SHP77 (cell line): ENCODE measurements at regions not wholly inside any gene's neighbourhood (a gene's known extent, or its start where the extent isn't known, plus 50 kb on each side); places are given as distances from the start of the nearest gene placed in this dataset.
A peak's percentile ranks its signal among the peaks of the same experiment; 100 is the strongest.

Experiments used
- DNase-seq, 2 experiments: peaks; one replicate each; lab custom pipeline; 2025; lab: John Stamatoyannopoulos, UW

GRCh38 chr12:63228853-63229252 is 77.9 kb upstream of the AVPR1A start:
- DNase-seq = no peak

DNA sequence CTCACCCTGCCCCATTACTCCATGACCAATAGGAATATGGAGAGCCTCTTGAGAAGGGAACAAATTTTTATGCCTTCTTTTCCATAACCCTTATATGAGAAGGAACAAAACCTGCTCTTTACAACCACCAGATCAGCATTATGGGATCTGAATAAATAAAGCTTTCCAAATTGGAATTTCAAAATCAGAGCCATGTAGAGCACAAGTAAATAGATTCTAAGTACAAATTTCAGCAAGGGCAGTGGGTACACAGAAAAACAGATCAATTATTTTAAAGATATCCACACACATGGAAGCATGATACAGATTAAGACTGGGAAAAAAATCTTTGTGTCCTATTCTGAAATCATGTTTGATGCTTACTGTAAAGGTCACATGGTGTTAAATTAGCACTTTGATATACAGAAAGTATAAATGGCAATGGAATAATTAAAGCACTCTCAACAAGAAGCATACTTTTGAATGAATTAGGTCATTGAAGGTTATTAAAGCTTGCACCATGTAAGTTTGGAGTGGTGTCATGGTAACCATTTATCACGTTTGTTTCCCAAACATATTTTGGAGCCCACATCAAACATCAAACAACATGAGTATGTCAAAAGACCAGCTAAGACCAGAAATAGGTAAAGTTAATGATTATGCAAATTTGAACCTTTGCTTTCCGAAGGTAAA is 75.9 kb upstream of the AVPR1A start:
- no peak for DNase-seq

GRCh38 chr12:63224396-63224795 is 73.4 kb upstream of the AVPR1A start:
- no peak for DNase-seq

DNA sequence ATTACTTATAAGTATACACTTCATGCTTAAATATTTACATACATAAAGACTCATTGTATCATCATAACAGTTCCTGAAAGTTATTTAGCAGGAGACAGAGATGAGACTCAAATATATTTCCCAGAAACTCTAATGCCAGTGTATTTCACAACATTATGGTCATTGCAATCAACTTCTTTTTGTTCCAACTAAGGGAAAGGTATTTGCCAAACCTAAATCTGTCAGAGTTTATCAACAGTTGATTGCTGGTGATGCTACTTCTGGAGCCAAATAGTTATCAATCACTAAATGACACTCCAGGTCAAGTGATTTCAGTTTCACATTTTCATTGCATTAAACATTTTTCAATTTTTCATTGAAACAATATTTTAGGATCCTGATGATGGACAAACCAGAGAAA is 72.1 kb upstream of the AVPR1A start:
- no peak for DNase-seq

- DNase-seq = no peak
Measured at GRCh38 chr12:63222582-63222981, 71.6 kb upstream of the AVPR1A start.

DNA sequence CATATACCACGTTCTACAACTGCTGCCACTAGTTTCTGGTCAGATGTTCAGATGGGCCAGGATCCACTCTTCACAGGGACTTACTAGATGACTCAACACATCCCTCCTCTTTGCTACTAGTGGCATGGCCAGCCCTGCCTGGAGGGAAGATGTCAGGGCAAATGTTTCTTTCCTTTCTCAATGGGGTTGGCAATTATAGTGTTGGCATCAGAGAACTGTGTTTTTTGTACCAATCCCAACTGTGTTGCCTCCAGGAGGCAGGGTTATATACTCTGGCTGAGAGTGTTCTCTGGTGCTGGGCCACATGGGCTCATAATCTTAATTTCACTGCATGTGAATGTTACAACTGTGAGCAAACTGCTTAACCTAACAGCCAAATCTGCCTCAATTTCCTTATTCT is 69.9 kb upstream of the AVPR1A start:
- no peak for DNase-seq

DNA sequence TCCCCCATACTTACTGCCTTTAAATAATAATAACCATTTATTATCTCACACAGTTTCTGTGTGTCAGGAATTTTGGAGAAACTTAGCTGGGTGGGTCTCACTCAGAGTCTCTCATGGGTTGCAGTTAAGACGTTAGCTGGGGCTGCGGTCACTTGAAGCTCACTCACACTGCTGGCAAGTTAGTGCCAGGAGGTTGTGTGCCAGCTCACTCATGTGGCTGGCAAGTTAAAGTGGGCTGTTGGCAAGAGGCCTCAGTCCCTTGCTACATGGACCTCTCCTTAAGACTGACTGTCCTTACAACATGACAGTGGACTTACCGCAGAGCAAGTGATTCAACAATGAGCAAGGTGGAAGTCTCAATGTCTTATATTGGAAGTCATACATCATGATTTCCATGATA is 61.3 kb upstream of the AVPR1A start:
- no peak for DNase-seq

DNA sequence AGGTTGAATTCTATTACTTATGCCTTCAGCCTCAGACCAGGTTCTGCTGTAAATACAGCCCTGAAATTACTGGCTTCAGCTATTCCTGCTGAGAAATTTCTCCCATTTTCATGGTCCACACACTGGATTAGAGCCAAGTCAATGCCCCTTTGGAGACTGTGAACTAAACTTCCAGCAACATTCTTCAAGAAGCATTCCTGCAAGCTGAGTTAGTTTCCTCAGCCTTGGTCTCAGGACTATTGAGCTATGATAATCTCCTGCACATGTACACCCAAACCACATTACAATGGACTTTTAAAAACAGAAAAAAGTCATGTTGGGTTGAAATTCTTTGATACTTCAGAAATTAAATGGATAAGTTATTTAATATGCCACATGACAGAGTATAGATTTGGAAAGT is 58.0 kb upstream of the AVPR1A start:
- DNase-seq = no peak

GRCh38 chr12:63206909-63207308 is 55.9 kb upstream of the AVPR1A start:
- DNase-seq = peak; percentile 83

- peak in 1 of 2 experiments; percentile 10 for DNase-seq
Measured at GRCh38 chr12:63206494-63206893, 55.5 kb upstream of the AVPR1A start.
